ENCODE measurements at regions not wholly inside any gene's neighbourhood (a gene's known extent, or its start where the extent isn't known, plus 50 kb on each side); places are given as distances from the start of the nearest gene placed in this dataset.

DNA sequence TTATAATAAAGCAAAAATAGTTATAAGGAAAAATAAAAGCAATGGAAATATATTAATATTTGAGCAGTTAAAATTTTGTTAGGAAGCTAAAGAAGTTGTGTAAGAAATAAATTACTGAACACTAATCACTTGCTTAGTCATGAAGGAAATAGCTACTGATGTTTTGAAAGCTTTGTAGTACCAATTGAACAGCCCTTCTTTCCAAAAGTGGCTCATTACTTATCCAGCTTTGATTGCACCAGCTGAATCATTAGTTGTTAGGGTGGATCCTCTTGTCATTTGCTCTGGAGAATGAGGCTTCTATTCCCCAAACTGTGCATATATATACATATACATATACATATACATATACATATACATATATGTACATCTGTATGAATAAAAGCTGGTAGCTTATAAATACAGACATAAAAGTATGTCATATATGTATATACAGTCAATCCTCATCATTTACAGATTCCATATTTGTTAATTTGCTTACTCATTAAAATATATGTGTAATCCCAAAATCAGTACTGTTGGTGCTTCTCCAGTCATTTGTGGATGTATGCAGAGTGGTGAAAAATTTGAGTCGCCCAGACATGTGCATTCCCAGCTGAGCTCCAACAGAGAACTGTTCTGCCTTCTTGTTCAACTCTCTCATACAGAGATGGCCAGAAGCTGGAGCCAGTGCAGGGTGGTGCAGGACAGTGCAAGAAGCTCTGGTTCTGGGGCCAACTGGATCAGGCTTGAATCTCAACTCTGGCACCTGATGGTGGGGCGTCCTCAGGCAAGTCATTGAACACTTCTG lies 214.1 kb downstream of the RPAP3 start:
- TF ChIP-seq, protein P1, sequence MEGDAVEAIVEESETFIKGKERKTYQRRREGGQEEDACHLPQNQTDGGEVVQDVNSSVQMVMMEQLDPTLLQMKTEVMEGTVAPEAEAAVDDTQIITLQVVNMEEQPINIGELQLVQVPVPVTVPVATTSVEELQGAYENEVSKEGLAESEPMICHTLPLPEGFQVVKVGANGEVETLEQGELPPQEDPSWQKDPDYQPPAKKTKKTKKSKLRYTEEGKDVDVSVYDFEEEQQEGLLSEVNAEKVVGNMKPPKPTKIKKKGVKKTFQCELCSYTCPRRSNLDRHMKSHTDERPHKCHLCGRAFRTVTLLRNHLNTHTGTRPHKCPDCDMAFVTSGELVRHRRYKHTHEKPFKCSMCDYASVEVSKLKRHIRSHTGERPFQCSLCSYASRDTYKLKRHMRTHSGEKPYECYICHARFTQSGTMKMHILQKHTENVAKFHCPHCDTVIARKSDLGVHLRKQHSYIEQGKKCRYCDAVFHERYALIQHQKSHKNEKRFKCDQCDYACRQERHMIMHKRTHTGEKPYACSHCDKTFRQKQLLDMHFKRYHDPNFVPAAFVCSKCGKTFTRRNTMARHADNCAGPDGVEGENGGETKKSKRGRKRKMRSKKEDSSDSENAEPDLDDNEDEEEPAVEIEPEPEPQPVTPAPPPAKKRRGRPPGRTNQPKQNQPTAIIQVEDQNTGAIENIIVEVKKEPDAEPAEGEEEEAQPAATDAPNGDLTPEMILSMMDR (IDR thresholded peaks at IDR 0.05): no peak
- no peak for TF ChIP-seq POLR2A (IDR thresholded peaks at IDR 0.05)
